Left ventricle myocardium superior (tissue), 1 donor: ENCODE measurements at regions not wholly inside any gene's neighbourhood (a gene's known extent, or its start where the extent isn't known, plus 50 kb on each side); places are given as distances from the start of the nearest gene placed in this dataset.
A peak's percentile ranks its signal among the peaks of the same experiment; 100 is the strongest.
"Not testable (repeated sequence)": the region's sequence is repeated elsewhere in the genome, so short reads cannot be mapped to it uniquely, and the experiment has no call there.

Experiments used
- ATAC-seq: fragments of 200-7000 bp; cut with Tn5 transposase; one replicate; pipeline ENCODE4 v1.9.1; 2020; ENCODE audit warnings: mild to moderate bottlenecking, moderate library complexity
- DNase-seq: peaks from one replicate; pipeline ENCODE4 v3.0.0-alpha.2; 2020
- intact Hi-C: fragments of 100-400 bp; cut with micrococcal nuclease; formaldehyde crosslinking; loops from one replicate; pipeline ENCODE4 v1.11.0; 2022
- donor health status: DM: no; HTN: yes; CAD: no; lungs with severe emphysema.

- ATAC-seq (no peak), DNase-seq (no peak)
- intact Hi-C loops, result no loop called here
These were observed 121.4 kb upstream of the NFIA start for GRCh38 chr1:60960891-60961461.

- DNase-seq, result no peak
- intact Hi-C loops, result no loop called here
- no peak for ATAC-seq
These were observed 122.7 kb upstream of the NFIA start for GRCh38 chr1:60959701-60960100.

- DNase-seq (no peak), ATAC-seq (no peak)
- intact Hi-C loops, result no loop called here
These were observed 124.4 kb upstream of the NFIA start for GRCh38 chr1:60958001-60958400.

GRCh38 chr1:60956520-60956919, 125.8 kb upstream of the NFIA start:
- intact Hi-C loops, result no loop called here
- no peak for DNase-seq
- ATAC-seq, result no peak

GRCh38 chr1:60952612-60953111, 129.7 kb upstream of the NFIA start:
- intact Hi-C loops, result no loop called here
- DNase-seq, result no peak
- ATAC-seq, result no peak

GRCh38 chr1:60950224-60951063, 131.9 kb upstream of the NFIA start:
- DNase-seq (peak; percentile 38), ATAC-seq (peak; percentile 26)
- intact Hi-C loops, result no loop called here

GRCh38 chr1:60949826-60950197, 132.5 kb upstream of the NFIA start:
- intact Hi-C loops, result no loop called here

GRCh38 chr1:60949154-60949825, 133.1 kb upstream of the NFIA start:
- intact Hi-C loops, result no loop called here
- no peak for DNase-seq
- ATAC-seq, result no peak

More at GRCh38 chr1:60949826-60950197, 132.5 kb upstream of the NFIA start:
- ATAC-seq (no peak), DNase-seq (no peak)

- DNase-seq (no peak), ATAC-seq (peak; percentile 95)
- intact Hi-C loops, result no loop called here
These were observed 133.9 kb upstream of the NFIA start for GRCh38 chr1:60948486-60948885.

- intact Hi-C loops, result no loop called here
- ATAC-seq (no peak), DNase-seq (no peak)
These were observed 135.0 kb upstream of the NFIA start for GRCh38 chr1:60947367-60947766.

- no peak for DNase-seq
- intact Hi-C loops, result no loop called here
- peak; percentile 90 for ATAC-seq
These were observed 139.3 kb upstream of the NFIA start for GRCh38 chr1:60942896-60943638.

GRCh38 chr1:60942291-60942690, 140.1 kb upstream of the NFIA start:
- DNase-seq (no peak), ATAC-seq (no peak)
- intact Hi-C loops, result no loop called here

GRCh38 chr1:60940685-60941084, 141.7 kb upstream of the NFIA start:
- DNase-seq, intact Hi-C loops, ATAC-seq: not testable (repeated sequence)

- no peak for DNase-seq
- intact Hi-C loops, result no loop called here
- no peak for ATAC-seq
These were observed 144.6 kb upstream of the NFIA start for GRCh38 chr1:60937720-60938119.

GRCh38 chr1:60936591-60937342, 145.6 kb upstream of the NFIA start:
- ATAC-seq (no peak), DNase-seq (no peak)
- intact Hi-C loops, result no loop called here

GRCh38 chr1:60936163-60936562, 146.2 kb upstream of the NFIA start:
- ATAC-seq (peak; percentile 48), DNase-seq (no peak)
- intact Hi-C loops, result no loop called here

GRCh38 chr1:60935599-60936110, 146.7 kb upstream of the NFIA start:
- DNase-seq, result no peak
- intact Hi-C loops, result no loop called here
- no peak for ATAC-seq

GRCh38 chr1:60930130-60930529, 152.2 kb upstream of the NFIA start:
- DNase-seq, result no peak
- ATAC-seq, result no peak
- intact Hi-C loops, result no loop called here
